ENCODE measurements at regions not wholly inside any gene's neighbourhood (a gene's known extent, or its start where the extent isn't known, plus 50 kb on each side); places are given as distances from the start of the nearest gene placed in this dataset.

- CTCF ChIA-PET, result no interaction called here
Observed at GRCh38 chr21:22044431-22044830, 1046.2 kb downstream of the NCAM2 start.

GRCh38 chr21:22046576-22046975, 1048.4 kb downstream of the NCAM2 start:
- H3K27ac Mint-ChIP-seq, result no peak overlapping the region
- ATAC-seq, result no peak
- H3K4me1 ChIP-seq (ENCODE audit: control insufficient read depth in 2 of 2, insufficient read depth in 2 of 2, low read length in 2 of 2), result no peaks in the 10 kb centered on the region

More at GRCh38 chr21:22044431-22044830, 1046.2 kb downstream of the NCAM2 start:
- POLR2A ChIA-PET, result no interaction called here
- no peaks in the 10 kb centered on the region for H3K4me1 Mint-ChIP-seq
- Histone ChIP-seq H3K4me3 (ENCODE audit: low read length) (no peak overlapping the region), H3K27ac (ENCODE audit: low read depth, low read length) (no peak overlapping the region), H3K36me3 (ENCODE audit: control insufficient read depth in 2 of 3, insufficient read depth in 3 of 3, low read length in 3 of 3) (no peaks in the 10 kb centered on the region), H3K27me3 (ENCODE audit: control insufficient read depth in 2 of 2, insufficient read depth in 2 of 2, low read length in 2 of 2) (no peaks in the 10 kb centered on the region), H3K4me1 (ENCODE audit: control insufficient read depth in 2 of 2, insufficient read depth in 2 of 2, low read length in 2 of 2) (no peaks in the 10 kb centered on the region), H3K9me3 (ENCODE audit: control insufficient read depth in 2 of 3, low read length in 3 of 3) (no peaks in the 10 kb centered on the region)
- H3K4me3 Mint-ChIP-seq, result no peak overlapping the region
- no peak overlapping the region for H3K27ac Mint-ChIP-seq
- H3K36me3 Mint-ChIP-seq, result no peaks in the 10 kb centered on the region
- DNase-seq (no peak), ATAC-seq (no peak)
- no peaks in the 10 kb centered on the region for H3K27me3 Mint-ChIP-seq
- H3K9me3 Mint-ChIP-seq, result peaks cover 0 to 10% (median under 1%) of the 10 kb centered on the region in 11 donors
- intact Hi-C loops (cut with micrococcal nuclease), result no loop called here

GRCh38 chr21:22056904-22057303, 1058.7 kb downstream of the NCAM2 start:
- ChIA-PET POLR2A (no interaction called here), CTCF (no interaction called here)
- Mint-ChIP-seq H3K27ac (no peak overlapping the region), H3K27me3 (no peaks in the 10 kb centered on the region), H3K9me3 (peaks cover 0 to 16% (median 4%) of the 10 kb centered on the region in 11 donors), H3K4me3 (no peak overlapping the region), H3K4me1 (no peaks in the 10 kb centered on the region), H3K36me3 (no peaks in the 10 kb centered on the region)
- Histone ChIP-seq H3K4me3 (ENCODE audit: low read length) (no peak overlapping the region), H3K36me3 (ENCODE audit: control insufficient read depth in 2 of 3, insufficient read depth in 3 of 3, low read length in 3 of 3) (no peaks in the 10 kb centered on the region), H3K9me3 (ENCODE audit: control insufficient read depth in 2 of 3, low read length in 3 of 3) (no peaks in the 10 kb centered on the region), H3K27ac (ENCODE audit: low read depth, low read length) (no peak overlapping the region), H3K4me1 (ENCODE audit: control insufficient read depth in 2 of 2, insufficient read depth in 2 of 2, low read length in 2 of 2) (no peaks in the 10 kb centered on the region), H3K27me3 (ENCODE audit: control insufficient read depth in 2 of 2, insufficient read depth in 2 of 2, low read length in 2 of 2) (no peaks in the 10 kb centered on the region)
- ATAC-seq, result no peak
- no peak for DNase-seq
- intact Hi-C loops (cut with micrococcal nuclease), result no loop called here

More at GRCh38 chr21:22046576-22046975, 1048.4 kb downstream of the NCAM2 start:
- Histone ChIP-seq H3K27ac (ENCODE audit: low read depth, low read length) (no peak overlapping the region), H3K9me3 (ENCODE audit: control insufficient read depth in 2 of 3, low read length in 3 of 3) (no peaks in the 10 kb centered on the region), H3K27me3 (ENCODE audit: control insufficient read depth in 2 of 2, insufficient read depth in 2 of 2, low read length in 2 of 2) (no peaks in the 10 kb centered on the region), H3K36me3 (ENCODE audit: control insufficient read depth in 2 of 3, insufficient read depth in 3 of 3, low read length in 3 of 3) (no peaks in the 10 kb centered on the region), H3K4me3 (ENCODE audit: low read length) (no peak overlapping the region)
- DNase-seq, result no peak
- intact Hi-C loops (cut with micrococcal nuclease), result no loop called here
- peaks cover 0 to 7% (median 0%) of the 10 kb centered on the region in 11 donors for H3K9me3 Mint-ChIP-seq
- ChIA-PET CTCF (no interaction called here), POLR2A (no interaction called here)
- H3K27me3 Mint-ChIP-seq, result no peaks in the 10 kb centered on the region
- no peaks in the 10 kb centered on the region for H3K4me1 Mint-ChIP-seq
- H3K36me3 Mint-ChIP-seq, result no peaks in the 10 kb centered on the region
- H3K4me3 Mint-ChIP-seq, result no peak overlapping the region

- no peaks in the 10 kb centered on the region for H3K27me3 ChIP-seq (ENCODE audit: control insufficient read depth in 2 of 2, insufficient read depth in 2 of 2, low read length in 2 of 2)
- no peak overlapping the region for H3K27ac Mint-ChIP-seq
- no peaks in the 10 kb centered on the region for H3K4me1 ChIP-seq (ENCODE audit: control insufficient read depth in 2 of 2, insufficient read depth in 2 of 2, low read length in 2 of 2)
- H3K36me3 ChIP-seq (ENCODE audit: control insufficient read depth in 2 of 3, insufficient read depth in 3 of 3, low read length in 3 of 3), result no peaks in the 10 kb centered on the region
- H3K9me3 ChIP-seq (ENCODE audit: control insufficient read depth in 2 of 3, low read length in 3 of 3), result no peaks in the 10 kb centered on the region
- ChIA-PET CTCF (no interaction called here), POLR2A (no interaction called here)
- DNase-seq (no peak), ATAC-seq (no peak)
- H3K4me3 Mint-ChIP-seq, result no peak overlapping the region
- no peaks in the 10 kb centered on the region for H3K36me3 Mint-ChIP-seq
- intact Hi-C loops (cut with micrococcal nuclease), result no loop called here
- no peak overlapping the region for H3K27ac ChIP-seq (ENCODE audit: low read depth, low read length)
- H3K4me1 Mint-ChIP-seq, result no peaks in the 10 kb centered on the region
- H3K27me3 Mint-ChIP-seq, result no peaks in the 10 kb centered on the region
- no peak overlapping the region for H3K4me3 ChIP-seq (ENCODE audit: low read length)
- peaks cover 0 to 27% (median 4%) of the 10 kb centered on the region in 11 donors for H3K9me3 Mint-ChIP-seq
Observed at GRCh38 chr21:22062472-22063139, 1064.4 kb downstream of the NCAM2 start.

- Mint-ChIP-seq H3K4me3 (no peak overlapping the region), H3K27me3 (no peaks in the 10 kb centered on the region), H3K27ac (no peak overlapping the region), H3K36me3 (no peaks in the 10 kb centered on the region), H3K4me1 (no peaks in the 10 kb centered on the region), H3K9me3 (peaks cover 0 to 27% (median 4%) of the 10 kb centered on the region in 11 donors)
- Histone ChIP-seq H3K9me3 (ENCODE audit: control insufficient read depth in 2 of 3, low read length in 3 of 3) (no peaks in the 10 kb centered on the region), H3K27me3 (ENCODE audit: control insufficient read depth in 2 of 2, insufficient read depth in 2 of 2, low read length in 2 of 2) (no peaks in the 10 kb centered on the region), H3K36me3 (ENCODE audit: control insufficient read depth in 2 of 3, insufficient read depth in 3 of 3, low read length in 3 of 3) (no peaks in the 10 kb centered on the region), H3K4me1 (ENCODE audit: control insufficient read depth in 2 of 2, insufficient read depth in 2 of 2, low read length in 2 of 2) (no peaks in the 10 kb centered on the region), H3K27ac (ENCODE audit: low read depth, low read length) (no peak overlapping the region), H3K4me3 (ENCODE audit: low read length) (no peak overlapping the region)
- no peak for DNase-seq
- POLR2A ChIA-PET, result no interaction called here
- CTCF ChIA-PET, result no interaction called here
- no peak for ATAC-seq
- intact Hi-C loops (cut with micrococcal nuclease), result no loop called here
Observed at GRCh38 chr21:22063140-22063539, 1064.9 kb downstream of the NCAM2 start.

- CTCF ChIA-PET, result no interaction called here
- H3K9me3 Mint-ChIP-seq, result peaks cover 0 to 9% (median 3%) of the 10 kb centered on the region in 11 donors
- H3K36me3 ChIP-seq (ENCODE audit: control insufficient read depth in 2 of 3, insufficient read depth in 3 of 3, low read length in 3 of 3), result no peaks in the 10 kb centered on the region
- no peak overlapping the region for H3K27ac ChIP-seq (ENCODE audit: low read depth, low read length)
- H3K4me1 Mint-ChIP-seq, result no peaks in the 10 kb centered on the region
- no peak for ATAC-seq
- H3K36me3 Mint-ChIP-seq, result no peaks in the 10 kb centered on the region
- POLR2A ChIA-PET, result no interaction called here
- H3K4me1 ChIP-seq (ENCODE audit: control insufficient read depth in 2 of 2, insufficient read depth in 2 of 2, low read length in 2 of 2), result no peaks in the 10 kb centered on the region
- no peaks in the 10 kb centered on the region for H3K9me3 ChIP-seq (ENCODE audit: control insufficient read depth in 2 of 3, low read length in 3 of 3)
- H3K4me3 ChIP-seq (ENCODE audit: low read length), result no peak overlapping the region
- H3K27me3 ChIP-seq (ENCODE audit: control insufficient read depth in 2 of 2, insufficient read depth in 2 of 2, low read length in 2 of 2), result no peaks in the 10 kb centered on the region
- H3K27ac Mint-ChIP-seq, result no peak overlapping the region
- no peak overlapping the region for H3K4me3 Mint-ChIP-seq
- DNase-seq, result no peak
- intact Hi-C loops (cut with micrococcal nuclease), result no loop called here
- no peaks in the 10 kb centered on the region for H3K27me3 Mint-ChIP-seq
Observed at GRCh38 chr21:22076471-22076870, 1078.3 kb downstream of the NCAM2 start.

GRCh38 chr21:22083899-22084298, 1085.7 kb downstream of the NCAM2 start:
- ATAC-seq, result no peak
- Histone ChIP-seq H3K9me3 (ENCODE audit: control insufficient read depth in 2 of 3, low read length in 3 of 3) (no peaks in the 10 kb centered on the region), H3K4me3 (ENCODE audit: low read length) (no peak overlapping the region), H3K27ac (ENCODE audit: low read depth, low read length) (no peak overlapping the region), H3K27me3 (ENCODE audit: control insufficient read depth in 2 of 2, insufficient read depth in 2 of 2, low read length in 2 of 2) (no peaks in the 10 kb centered on the region), H3K36me3 (ENCODE audit: control insufficient read depth in 2 of 3, insufficient read depth in 3 of 3, low read length in 3 of 3) (no peaks in the 10 kb centered on the region), H3K4me1 (ENCODE audit: control insufficient read depth in 2 of 2, insufficient read depth in 2 of 2, low read length in 2 of 2) (no peaks in the 10 kb centered on the region)
- POLR2A ChIA-PET, result no interaction called here
- Mint-ChIP-seq H3K9me3 (peaks cover 0 to 12% (median 2%) of the 10 kb centered on the region in 11 donors), H3K4me1 (no peaks in the 10 kb centered on the region), H3K4me3 (no peak overlapping the region), H3K27me3 (no peaks in the 10 kb centered on the region), H3K27ac (no peak overlapping the region), H3K36me3 (no peaks in the 10 kb centered on the region)
- intact Hi-C loops (cut with micrococcal nuclease), result no loop called here
- DNase-seq, result no peak
- CTCF ChIA-PET, result no interaction called here

Measured in naive thymus-derived CD4-positive, alpha-beta T cell (primary cell).